ENCODE measurements at regions not wholly inside any gene's neighbourhood (a gene's known extent, or its start where the extent isn't known, plus 50 kb on each side); places are given as distances from the start of the nearest gene placed in this dataset.

DNA sequence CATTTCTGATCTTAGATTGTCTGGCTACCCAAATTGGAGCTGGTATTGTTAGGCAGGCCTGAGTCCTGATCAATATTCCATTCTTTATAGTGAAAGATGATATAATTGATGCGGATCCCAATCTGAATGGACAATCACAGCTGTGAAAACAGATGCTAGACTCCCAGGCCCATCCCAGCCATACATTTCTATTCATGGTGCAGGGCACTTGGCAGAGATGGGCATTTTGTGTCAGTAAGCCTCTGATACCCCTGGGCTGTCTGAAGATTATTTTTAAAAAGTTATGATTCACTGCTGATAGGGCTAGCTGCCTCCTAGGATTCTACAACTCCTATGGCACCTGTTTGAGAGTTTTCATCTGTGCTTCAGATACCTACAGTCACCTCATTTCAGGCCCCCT, 61.2 kb upstream of the TSPAN7 start:
- no peak for TF ChIP-seq EZH2phosphoT487 (IDR thresholded peaks at IDR 0.05; ENCODE audit: borderline replicate concordance, low read length)
- no peak for TF ChIP-seq EZH2 (IDR thresholded peaks at IDR 0.05; ENCODE audit: low read length, unreplicated experiment)
- no peak for TF ChIP-seq CTCF (conservative IDR thresholded peaks at IDR 0.05; ENCODE audit: low read depth, low read length)
- H3K4me2 ChIP-seq (ENCODE audit: low read length): no peak overlapping the region
- no peak for DNase-seq
- intact Hi-C loops (cut with micrococcal nuclease): no loop called here
- no peaks in the 10 kb centered on the region for H3K9me3 ChIP-seq (ENCODE audit: low read length)
- H3K9me2 ChIP-seq (replicated peaks; ENCODE audit: low read length): no peaks in the 10 kb centered on the region
- ChIA-PET POLR2A (ENCODE audit: unreplicated experiment) (no interaction called here), CTCF (no interaction called here)
- no peaks in the 10 kb centered on the region for H3K79me2 ChIP-seq (ENCODE audit: low read length)
- no peaks in the 10 kb centered on the region for H4K20me1 ChIP-seq (ENCODE audit: low read length)
- no peaks in the 10 kb centered on the region for H3K36me3 ChIP-seq (ENCODE audit: low read depth, low read length)
- H2AFZ ChIP-seq (ENCODE audit: low read length): no peak overlapping the region
- no peak for ATAC-seq
- no peaks in the 10 kb centered on the region for H3K4me1 ChIP-seq (ENCODE audit: insufficient read depth, low read length)
- no peaks in the 10 kb centered on the region for H3K27me3 ChIP-seq (ENCODE audit: low read length)
- no peak overlapping the region for H3K4me3 ChIP-seq (ENCODE audit: low read length)
- BruUV-seq (replicated peaks): no TSS peak
- no peaks in the 10 kb centered on the region for H3F3A ChIP-seq (ENCODE audit: low read length, unreplicated experiment)
- no peak overlapping the region for H3K27ac ChIP-seq (ENCODE audit: low read length)
- no peak overlapping the region for H3K9ac ChIP-seq (ENCODE audit: low read length)

DNA sequence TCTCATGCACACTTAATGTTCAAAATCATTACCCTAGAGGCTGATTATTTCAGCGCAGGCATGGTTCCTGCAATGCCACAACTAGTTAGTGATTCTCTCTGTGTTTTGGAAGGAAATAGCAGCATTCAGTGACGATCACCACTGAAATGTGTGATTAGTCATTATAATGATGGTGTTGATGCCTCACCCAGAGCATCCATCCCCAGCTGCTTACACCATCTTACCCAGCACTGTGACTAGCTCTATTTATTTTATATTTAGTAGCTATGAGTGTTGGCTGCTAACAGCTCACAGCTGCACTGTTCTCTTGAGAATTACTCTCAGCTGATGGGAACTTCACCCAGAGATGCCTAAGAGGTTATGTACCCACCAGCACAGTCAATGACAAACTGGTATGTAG, 60.5 kb upstream of the TSPAN7 start:
- ATAC-seq (no peak), DNase-seq (no peak)
- Histone ChIP-seq H3K9me3 (ENCODE audit: low read length) (no peaks in the 10 kb centered on the region), H3K9ac (ENCODE audit: low read length) (no peak overlapping the region), H3K9me2 (replicated peaks; ENCODE audit: low read length) (no peaks in the 10 kb centered on the region), H3K27me3 (ENCODE audit: low read length) (no peaks in the 10 kb centered on the region), H3F3A (ENCODE audit: low read length, unreplicated experiment) (no peaks in the 10 kb centered on the region), H3K27ac (ENCODE audit: low read length) (no peak overlapping the region), H3K4me2 (ENCODE audit: low read length) (no peak overlapping the region), H4K20me1 (ENCODE audit: low read length) (no peaks in the 10 kb centered on the region), H3K4me3 (ENCODE audit: low read length) (no peak overlapping the region), H3K36me3 (ENCODE audit: low read depth, low read length) (no peaks in the 10 kb centered on the region), H3K4me1 (ENCODE audit: insufficient read depth, low read length) (no peaks in the 10 kb centered on the region), H3K79me2 (ENCODE audit: low read length) (no peaks in the 10 kb centered on the region), H2AFZ (ENCODE audit: low read length) (no peak overlapping the region)
- POLR2A ChIA-PET (ENCODE audit: unreplicated experiment): no interaction called here
- TF ChIP-seq EZH2 (IDR thresholded peaks at IDR 0.05; ENCODE audit: low read length, unreplicated experiment) (no peak), EZH2phosphoT487 (IDR thresholded peaks at IDR 0.05; ENCODE audit: borderline replicate concordance, low read length) (no peak), CTCF (conservative IDR thresholded peaks at IDR 0.05; ENCODE audit: low read depth, low read length) (no peak)
- intact Hi-C loops (cut with micrococcal nuclease): no loop called here
- no TSS peak for BruUV-seq (replicated peaks)
- CTCF ChIA-PET: no interaction called here

GRCh38 chrX:38505583-38505982, 55.8 kb upstream of the TSPAN7 start:
- CTCF ChIA-PET: no interaction called here
- DNase-seq: no peak
- no peak for ATAC-seq
- H3K4me2 ChIP-seq (ENCODE audit: low read length): no peak overlapping the region
- no peak overlapping the region for H3K4me3 ChIP-seq (ENCODE audit: low read length)
- BruUV-seq (replicated peaks): no TSS peak
- no peaks in the 10 kb centered on the region for H3K27me3 ChIP-seq (ENCODE audit: low read length)
- POLR2A ChIA-PET (ENCODE audit: unreplicated experiment): no interaction called here
- no peaks in the 10 kb centered on the region for H3K79me2 ChIP-seq (ENCODE audit: low read length)
- no peaks in the 10 kb centered on the region for H3K36me3 ChIP-seq (ENCODE audit: low read depth, low read length)
- H4K20me1 ChIP-seq (ENCODE audit: low read length): no peaks in the 10 kb centered on the region
- H3F3A ChIP-seq (ENCODE audit: low read length, unreplicated experiment): no peaks in the 10 kb centered on the region
- H3K9me2 ChIP-seq (replicated peaks; ENCODE audit: low read length): no peaks in the 10 kb centered on the region
- TF ChIP-seq EZH2 (IDR thresholded peaks at IDR 0.05; ENCODE audit: low read length, unreplicated experiment) (no peak), EZH2phosphoT487 (IDR thresholded peaks at IDR 0.05; ENCODE audit: borderline replicate concordance, low read length) (no peak), CTCF (conservative IDR thresholded peaks at IDR 0.05; ENCODE audit: low read depth, low read length) (no peak)
- no peaks in the 10 kb centered on the region for H3K9me3 ChIP-seq (ENCODE audit: low read length)
- no peak overlapping the region for H3K27ac ChIP-seq (ENCODE audit: low read length)
- intact Hi-C loops (cut with micrococcal nuclease): no loop called here
- H3K4me1 ChIP-seq (ENCODE audit: insufficient read depth, low read length): no peaks in the 10 kb centered on the region
- H3K9ac ChIP-seq (ENCODE audit: low read length): no peak overlapping the region
- no peak overlapping the region for H2AFZ ChIP-seq (ENCODE audit: low read length)

Measured in PC-3 (cell line).